Activated T-helper 1 cell treated with anti-CD3 and anti-CD28 coated beads, Interleukin-12 subunit alpha, Interleukin-12 subunit beta, Interleukin-2, Interleukin-4 antibody, amounts not matched to agents 30 ng/mL and 10 ng/mL and 1 ng/mL, durations not matched to agents 14 hours and 24 hours and 36 hours (primary cell): ENCODE measurements at regions not wholly inside any gene's neighbourhood (a gene's known extent, or its start where the extent isn't known, plus 50 kb on each side); places are given as distances from the start of the nearest gene placed in this dataset.

Experiments
- DNase-seq: peaks from one replicate; pipeline ENCODE4 v3.0.0; 2021; ENCODE audit warnings: low spot score
- H3K27ac Mint-ChIP-seq: one replicate; pipeline ENCODE4 v1.8.0; 2021; ENCODE audit warnings: mild to moderate bottlenecking, mixed read lengths
- H3K27me3 Mint-ChIP-seq: one replicate; pipeline ENCODE4 v1.8.0; 2022; ENCODE audit warnings: mild to moderate bottlenecking, moderate library complexity, mixed read lengths; ENCODE audit not compliant: insufficient read depth
- H3K36me3 Mint-ChIP-seq: one replicate; pipeline ENCODE4 v1.8.0; 2021; ENCODE audit warnings: low read depth, mixed read lengths
- H3K4me1 Mint-ChIP-seq: one replicate; pipeline ENCODE4 v1.8.0; 2021; ENCODE audit warnings: low read depth, mixed read lengths
- H3K4me3 Mint-ChIP-seq: one replicate; pipeline ENCODE4 v1.8.0; 2021; ENCODE audit warnings: mild to moderate bottlenecking, moderate library complexity, mixed read lengths
- H3K9me3 Mint-ChIP-seq: one replicate; pipeline ENCODE4 v1.8.0; 2021; ENCODE audit warnings: mixed read lengths
- intact Hi-C: fragments of 100-400 bp; cut with micrococcal nuclease; formaldehyde crosslinking; loops from one replicate; pipeline ENCODE4 v1.15.1; 2024

GRCh38 chr3:177529071-177529550 lies 331.8 kb upstream of the TBL1XR1 start:
- peaks cover 12% of the 10 kb centered on the region for H3K4me1 Mint-ChIP-seq
- DNase-seq = no peak
- H3K27ac Mint-ChIP-seq = no peak overlapping the region
- intact Hi-C loops = no loop called here
- peaks cover 3% of the 10 kb centered on the region for H3K27me3 Mint-ChIP-seq
- no peak overlapping the region for H3K4me3 Mint-ChIP-seq
- H3K36me3 Mint-ChIP-seq = peaks cover 1% of the 10 kb centered on the region
- H3K9me3 Mint-ChIP-seq = peaks cover 4% of the 10 kb centered on the region

GRCh38 chr3:177529716-177530335 lies 332.5 kb upstream of the TBL1XR1 start:
- H3K4me1 Mint-ChIP-seq = peaks cover 10% of the 10 kb centered on the region
- peaks cover 3% of the 10 kb centered on the region for H3K27me3 Mint-ChIP-seq
- H3K4me3 Mint-ChIP-seq = no peak overlapping the region
- H3K36me3 Mint-ChIP-seq = no peaks in the 10 kb centered on the region
- no peak overlapping the region for H3K27ac Mint-ChIP-seq
- intact Hi-C loops = no loop called here
- peaks cover 4% of the 10 kb centered on the region for H3K9me3 Mint-ChIP-seq
- DNase-seq = no peak

DNA sequence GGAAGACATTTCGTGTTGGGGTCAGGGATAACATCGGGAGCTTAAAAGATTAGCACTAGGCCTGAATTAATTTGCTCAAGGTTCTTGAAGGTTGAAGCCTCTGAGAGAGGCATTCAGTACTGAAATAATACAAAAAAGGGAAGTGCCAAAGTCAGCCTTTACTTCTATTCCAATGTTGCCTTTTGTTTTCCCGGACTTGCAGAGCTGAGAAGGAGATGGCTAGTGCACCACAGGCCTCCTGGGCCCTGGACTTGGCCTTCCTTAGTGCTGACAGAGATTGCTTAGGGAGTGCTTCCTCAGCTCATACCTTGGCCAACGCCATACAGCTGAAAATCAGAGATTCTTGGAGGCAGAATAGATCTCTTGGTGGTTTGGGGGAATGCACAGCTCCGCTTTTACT lies 333.6 kb upstream of the TBL1XR1 start:
- intact Hi-C loops = no loop called here
- no peaks in the 10 kb centered on the region for H3K36me3 Mint-ChIP-seq
- H3K9me3 Mint-ChIP-seq = no peaks in the 10 kb centered on the region
- H3K27me3 Mint-ChIP-seq = peaks cover 3% of the 10 kb centered on the region
- no peak for DNase-seq
- H3K4me1 Mint-ChIP-seq = peaks cover 10% of the 10 kb centered on the region
- H3K4me3 Mint-ChIP-seq = no peak overlapping the region
- H3K27ac Mint-ChIP-seq = no peak overlapping the region

DNA sequence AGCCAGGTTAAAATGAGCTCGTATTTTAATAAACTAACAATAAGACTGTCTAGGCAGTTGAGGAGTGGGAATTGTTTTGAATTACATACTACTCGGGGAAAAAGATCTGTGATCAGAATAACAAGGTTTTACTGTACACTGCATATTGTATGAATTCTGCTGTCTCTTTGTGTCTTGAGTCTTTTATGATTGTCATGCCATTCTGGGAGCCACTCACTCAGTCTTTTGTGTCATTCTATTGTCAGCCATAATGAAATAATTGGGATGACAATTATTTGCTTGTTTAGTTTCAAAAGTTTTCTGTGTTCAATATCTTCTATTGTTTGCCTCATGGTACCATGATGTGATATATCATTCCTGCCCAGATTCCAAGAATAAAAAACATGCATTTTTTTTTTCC lies 339.6 kb upstream of the TBL1XR1 start:
- intact Hi-C loops = no loop called here
- no peak overlapping the region for H3K4me3 Mint-ChIP-seq
- peaks cover 28% of the 10 kb centered on the region for H3K4me1 Mint-ChIP-seq
- no peak overlapping the region for H3K27ac Mint-ChIP-seq
- H3K27me3 Mint-ChIP-seq = no peaks in the 10 kb centered on the region
- DNase-seq = no peak
- no peaks in the 10 kb centered on the region for H3K9me3 Mint-ChIP-seq
- no peaks in the 10 kb centered on the region for H3K36me3 Mint-ChIP-seq

DNA sequence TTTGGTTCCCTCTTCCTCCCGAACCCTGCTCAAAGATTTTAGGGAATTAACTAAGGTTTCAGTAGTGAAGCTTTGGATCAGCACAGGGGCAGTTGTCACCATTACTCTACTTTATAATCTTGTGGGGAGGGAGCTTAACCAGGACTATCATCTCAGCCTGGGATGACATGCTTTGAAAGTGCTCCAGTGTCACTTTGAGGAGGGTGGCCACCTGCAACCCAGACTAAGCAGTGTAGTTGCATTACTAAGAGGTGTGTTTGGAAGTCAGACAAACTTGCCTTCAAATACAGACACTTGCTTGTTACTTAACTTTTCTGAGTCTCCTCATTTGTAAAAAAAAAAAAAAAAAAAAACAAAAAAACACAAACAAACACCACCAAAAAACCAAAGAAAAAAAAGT lies 340.3 kb upstream of the TBL1XR1 start:
- no peak for DNase-seq
- Mint-ChIP-seq H3K4me3 (no peak overlapping the region), H3K4me1 (peaks cover 28% of the 10 kb centered on the region), H3K36me3 (no peaks in the 10 kb centered on the region), H3K27ac (no peak overlapping the region), H3K27me3 (no peaks in the 10 kb centered on the region), H3K9me3 (no peaks in the 10 kb centered on the region)
- intact Hi-C loops = no loop called here

GRCh38 chr3:177538048-177538749 lies 340.9 kb upstream of the TBL1XR1 start:
- Mint-ChIP-seq H3K4me3 (peak overlapping the region; percentile 25), H3K27me3 (no peaks in the 10 kb centered on the region), H3K27ac (no peak overlapping the region), H3K4me1 (peaks cover 28% of the 10 kb centered on the region), H3K9me3 (no peaks in the 10 kb centered on the region), H3K36me3 (no peaks in the 10 kb centered on the region)
- intact Hi-C loops = no loop called here
- DNase-seq = no peak

GRCh38 chr3:177538750-177539730 lies 341.8 kb upstream of the TBL1XR1 start:
- intact Hi-C loops = no loop called here
- H3K4me1 Mint-ChIP-seq = peaks cover 28% of the 10 kb centered on the region
- H3K36me3 Mint-ChIP-seq = no peaks in the 10 kb centered on the region
- H3K27me3 Mint-ChIP-seq = no peaks in the 10 kb centered on the region
- H3K4me3 Mint-ChIP-seq = peak overlapping the region; percentile 25
- DNase-seq = no peak
- H3K9me3 Mint-ChIP-seq = no peaks in the 10 kb centered on the region
- H3K27ac Mint-ChIP-seq = peak overlapping the region; percentile 2

DNA sequence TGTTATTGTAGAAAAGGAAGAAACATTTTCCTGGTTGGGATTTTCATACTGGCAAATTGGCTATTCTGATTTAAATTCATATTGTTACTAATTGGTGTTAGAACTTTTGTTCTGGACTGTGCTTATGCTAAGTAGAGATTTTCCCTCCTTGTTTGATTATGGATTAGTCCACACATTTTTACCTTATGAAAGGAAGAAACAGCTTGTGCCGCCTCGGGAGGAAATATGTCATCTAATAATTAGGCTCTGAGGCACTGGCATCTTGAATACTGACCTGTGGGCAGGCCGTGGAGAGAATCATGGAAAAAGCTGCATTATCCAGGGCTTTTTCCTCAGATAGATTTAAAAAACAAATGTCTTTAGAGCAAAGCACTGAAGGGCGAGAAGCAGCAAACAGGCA lies 344.3 kb upstream of the TBL1XR1 start:
- H3K9me3 Mint-ChIP-seq = no peaks in the 10 kb centered on the region
- no peaks in the 10 kb centered on the region for H3K27me3 Mint-ChIP-seq
- H3K4me1 Mint-ChIP-seq = peaks cover 28% of the 10 kb centered on the region
- H3K36me3 Mint-ChIP-seq = no peaks in the 10 kb centered on the region
- no peak overlapping the region for H3K27ac Mint-ChIP-seq
- intact Hi-C loops = no loop called here
- no peak for DNase-seq
- no peak overlapping the region for H3K4me3 Mint-ChIP-seq

GRCh38 chr3:177545964-177546363 lies 348.7 kb upstream of the TBL1XR1 start:
- Mint-ChIP-seq H3K9me3 (peaks cover 6% of the 10 kb centered on the region), H3K4me3 (no peak overlapping the region), H3K27ac (no peak overlapping the region), H3K27me3 (no peaks in the 10 kb centered on the region), H3K4me1 (peaks cover 3% of the 10 kb centered on the region), H3K36me3 (no peaks in the 10 kb centered on the region)
- intact Hi-C loops = no loop called here
- no peak for DNase-seq

DNA sequence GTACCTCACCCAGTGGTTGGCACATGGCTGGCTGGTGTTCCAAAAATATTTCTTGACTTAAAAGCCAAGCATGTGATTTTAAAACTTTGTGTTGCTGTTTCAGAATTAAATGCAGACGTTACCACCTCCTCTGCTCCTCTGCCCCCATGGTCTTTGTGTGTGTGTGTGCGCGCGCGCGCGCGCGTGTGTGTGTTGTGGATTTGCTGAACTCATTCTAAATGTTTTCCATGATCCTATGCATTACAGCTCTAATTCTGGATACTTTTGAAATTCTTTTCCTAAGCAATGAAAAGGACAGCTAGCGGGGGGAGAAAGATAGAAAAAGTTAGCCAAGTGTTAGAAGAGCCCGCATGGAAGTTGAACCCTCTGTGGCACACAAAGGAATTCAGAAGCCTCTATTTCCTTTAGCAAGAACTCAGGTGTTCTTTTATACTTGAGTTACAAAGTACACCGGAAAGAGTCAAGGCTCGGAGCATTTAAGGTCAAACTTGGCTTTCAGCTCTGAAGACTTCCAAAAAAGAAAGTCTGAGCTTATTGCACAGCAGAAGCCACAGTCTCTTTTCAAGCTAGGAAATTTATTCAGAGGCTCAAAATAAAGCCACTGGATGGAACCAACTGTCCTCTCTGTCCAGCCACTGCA lies 350.5 kb upstream of the TBL1XR1 start:
- peaks cover 6% of the 10 kb centered on the region for H3K9me3 Mint-ChIP-seq
- DNase-seq = no peak
- intact Hi-C loops = no loop called here
- H3K27ac Mint-ChIP-seq = no peak overlapping the region
- peaks cover 11% of the 10 kb centered on the region for H3K4me1 Mint-ChIP-seq
- H3K27me3 Mint-ChIP-seq = no peaks in the 10 kb centered on the region
- no peaks in the 10 kb centered on the region for H3K36me3 Mint-ChIP-seq
- H3K4me3 Mint-ChIP-seq = no peak overlapping the region

GRCh38 chr3:177550667-177551066 lies 353.4 kb upstream of the TBL1XR1 start:
- H3K4me3 Mint-ChIP-seq = no peak overlapping the region
- no peak for DNase-seq
- intact Hi-C loops = no loop called here
- no peak overlapping the region for H3K27ac Mint-ChIP-seq
- H3K9me3 Mint-ChIP-seq = peaks cover 6% of the 10 kb centered on the region
- peaks cover 21% of the 10 kb centered on the region for H3K4me1 Mint-ChIP-seq
- no peaks in the 10 kb centered on the region for H3K36me3 Mint-ChIP-seq
- no peaks in the 10 kb centered on the region for H3K27me3 Mint-ChIP-seq

DNA sequence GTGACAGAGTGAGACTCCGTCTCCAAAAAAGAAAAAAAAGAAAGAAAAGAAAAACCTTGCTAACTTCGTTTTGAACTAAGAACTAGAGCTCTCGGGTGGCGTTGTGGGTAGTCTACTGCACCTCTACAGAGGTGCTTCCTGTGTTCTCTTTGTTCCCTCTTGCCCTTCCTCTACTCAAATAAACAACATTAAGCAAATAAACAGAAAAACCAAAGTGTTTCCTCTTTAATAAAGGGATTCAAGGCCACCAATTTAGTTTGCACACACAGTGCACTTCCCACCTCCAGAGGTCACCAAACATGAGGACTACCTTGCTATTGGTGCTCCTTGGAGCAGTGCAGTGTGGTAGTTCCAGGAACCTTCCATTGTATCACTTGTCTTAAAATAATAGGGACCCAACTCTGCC lies 354.2 kb upstream of the TBL1XR1 start:
- H3K4me3 Mint-ChIP-seq = no peak overlapping the region
- H3K27me3 Mint-ChIP-seq = no peaks in the 10 kb centered on the region
- DNase-seq = no peak
- H3K4me1 Mint-ChIP-seq = peaks cover 22% of the 10 kb centered on the region
- H3K36me3 Mint-ChIP-seq = no peaks in the 10 kb centered on the region
- H3K27ac Mint-ChIP-seq = no peak overlapping the region
- H3K9me3 Mint-ChIP-seq = peaks cover 6% of the 10 kb centered on the region
- intact Hi-C loops = no loop called here
